ENCODE measurements at regions not wholly inside any gene's neighbourhood (a gene's known extent, or its start where the extent isn't known, plus 50 kb on each side); places are given as distances from the start of the nearest gene placed in this dataset.

- TF ChIP-seq ZFX (IDR thresholded peaks at IDR 0.05) (no peak), CTCF (conservative IDR thresholded peaks at IDR 0.05) (no peak)
- H3K27ac ChIP-seq = peak overlapping the region; percentile 60
Measured at GRCh38 chr10:113368666-113369364, 184.0 kb upstream of the HABP2 start.

GRCh38 chr10:113369365-113369694, 183.5 kb upstream of the HABP2 start:
- no peak for TF ChIP-seq ZFX (IDR thresholded peaks at IDR 0.05)
- no peak for TF ChIP-seq CTCF (conservative IDR thresholded peaks at IDR 0.05)
- H3K27ac ChIP-seq = no peak overlapping the region

GRCh38 chr10:113376428-113376827, 176.4 kb upstream of the HABP2 start:
- no peak overlapping the region for H3K27ac ChIP-seq
- no peak for TF ChIP-seq CTCF (conservative IDR thresholded peaks at IDR 0.05)
- TF ChIP-seq ZFX (IDR thresholded peaks at IDR 0.05) = no peak

GRCh38 chr10:113379091-113379490, 173.8 kb upstream of the HABP2 start:
- TF ChIP-seq ZFX (IDR thresholded peaks at IDR 0.05) (no peak), CTCF (conservative IDR thresholded peaks at IDR 0.05) (no peak)
- H3K27ac ChIP-seq = no peak overlapping the region

- TF ChIP-seq CTCF (conservative IDR thresholded peaks at IDR 0.05) = no peak
- no peak for TF ChIP-seq ZFX (IDR thresholded peaks at IDR 0.05)
Measured at GRCh38 chr10:113381416-113381815, 171.4 kb upstream of the HABP2 start.

GRCh38 chr10:113381981-113382509, 170.8 kb upstream of the HABP2 start:
- H3K27ac ChIP-seq = no peak overlapping the region
- no peak for TF ChIP-seq CTCF (conservative IDR thresholded peaks at IDR 0.05)
- no peak for TF ChIP-seq ZFX (IDR thresholded peaks at IDR 0.05)

More at GRCh38 chr10:113381416-113381815, 171.4 kb upstream of the HABP2 start:
- H3K27ac ChIP-seq = no peak overlapping the region

GRCh38 chr10:113382691-113383090, 170.2 kb upstream of the HABP2 start:
- no peak overlapping the region for H3K27ac ChIP-seq
- TF ChIP-seq CTCF (conservative IDR thresholded peaks at IDR 0.05) (no peak), ZFX (IDR thresholded peaks at IDR 0.05) (no peak)

Measured in C4-2B (cell line).